HFFc6 (cell line): ENCODE measurements at regions not wholly inside any gene's neighbourhood (a gene's known extent, or its start where the extent isn't known, plus 50 kb on each side); places are given as distances from the start of the nearest gene placed in this dataset.

ENCODE experiments used
- DNase-seq: peaks from one replicate; pipeline ENCODE4 v3.0.0-alpha.2; 2018
- H3K27ac Mint-ChIP-seq: 2 replicates; pipeline ENCODE4 v1.8.0; 2020; ENCODE audit warnings: mild to moderate bottlenecking, mixed read lengths
- H3K27me3 Mint-ChIP-seq: 2 replicates; pipeline ENCODE4 v1.8.0; 2021; ENCODE audit warnings: mild to moderate bottlenecking, moderate library complexity, mixed read lengths; ENCODE audit not compliant: insufficient read depth
- H3K36me3 Mint-ChIP-seq: 2 replicates; pipeline ENCODE4 v1.8.0; 2021; ENCODE audit warnings: low read depth, mixed read lengths
- H3K4me1 Mint-ChIP-seq: 2 replicates; pipeline ENCODE4 v1.8.0; 2020; ENCODE audit warnings: low read depth, mixed read lengths
- H3K4me3 Mint-ChIP-seq: 2 replicates; pipeline ENCODE4 v1.8.0; 2020; ENCODE audit warnings: mild to moderate bottlenecking, moderate library complexity, mixed read lengths
- H3K9me3 Mint-ChIP-seq: 2 replicates; pipeline ENCODE4 v1.8.0; 2020; ENCODE audit warnings: mild to moderate bottlenecking, mixed read lengths
- CTCF ChIP-seq: fragments of 200-600 bp; sonication (generic); IDR thresholded peaks from 2 replicates; pipeline ENCODE4 v1.5.0; 2021; ENCODE audit warnings: antibody characterized with exemption, mild to moderate bottlenecking

- no peaks in the 10 kb centered on the region for H3K4me1 Mint-ChIP-seq
- H3K9me3 Mint-ChIP-seq: no peaks in the 10 kb centered on the region; the same call in 1 of the 2 replicates
- H3K27me3 Mint-ChIP-seq: no peaks in the 10 kb centered on the region
- no peak overlapping the region for H3K27ac Mint-ChIP-seq
- H3K36me3 Mint-ChIP-seq: peaks cover under 1% of the 10 kb centered on the region; the same call in 1 of the 2 replicates
- DNase-seq: no peak
- H3K4me3 Mint-ChIP-seq: no peak overlapping the region
- TF ChIP-seq CTCF: no peak
Measured at GRCh38 chr18:56210520-56210919, 427.9 kb downstream of the TXNL1 start.

- H3K9me3 Mint-ChIP-seq: peaks cover 21% of the 10 kb centered on the region
- H3K27ac Mint-ChIP-seq: no peak overlapping the region
- H3K4me1 Mint-ChIP-seq: no peaks in the 10 kb centered on the region
- no peaks in the 10 kb centered on the region for H3K27me3 Mint-ChIP-seq
- peaks cover 21% of the 10 kb centered on the region for H3K36me3 Mint-ChIP-seq
- no peak for TF ChIP-seq CTCF
- DNase-seq: no peak
- no peak overlapping the region for H3K4me3 Mint-ChIP-seq
Measured at GRCh38 chr18:56207989-56208388, 430.4 kb downstream of the TXNL1 start.

- H3K4me3 Mint-ChIP-seq: no peak overlapping the region
- H3K4me1 Mint-ChIP-seq: peaks cover 27% of the 10 kb centered on the region
- peaks cover 21% of the 10 kb centered on the region for H3K36me3 Mint-ChIP-seq
- no peaks in the 10 kb centered on the region for H3K27me3 Mint-ChIP-seq
- H3K9me3 Mint-ChIP-seq: peaks cover 21% of the 10 kb centered on the region
- no peak overlapping the region for H3K27ac Mint-ChIP-seq
- TF ChIP-seq CTCF: no peak
- no peak for DNase-seq
Measured at GRCh38 chr18:56204052-56204451, 434.3 kb downstream of the TXNL1 start.

- Mint-ChIP-seq H3K27ac (no peak overlapping the region), H3K4me1 (peaks cover 37% of the 10 kb centered on the region), H3K4me3 (no peak overlapping the region), H3K9me3 (peaks cover 21% of the 10 kb centered on the region), H3K36me3 (peaks cover 21% of the 10 kb centered on the region), H3K27me3 (no peaks in the 10 kb centered on the region)
- no peak for DNase-seq
- no peak for TF ChIP-seq CTCF
Measured at GRCh38 chr18:56202678-56203077, 435.7 kb downstream of the TXNL1 start.

- peak overlapping the region; percentile 84 for H3K27ac Mint-ChIP-seq
- no peaks in the 10 kb centered on the region for H3K27me3 Mint-ChIP-seq
- H3K4me3 Mint-ChIP-seq: peak overlapping the region; percentile 41; the same call in 1 of the 2 replicates
- DNase-seq: peak; percentile 68
- H3K9me3 Mint-ChIP-seq: peaks cover 21% of the 10 kb centered on the region
- peaks cover 59% of the 10 kb centered on the region for H3K4me1 Mint-ChIP-seq
- H3K36me3 Mint-ChIP-seq: peaks cover 19% of the 10 kb centered on the region
- TF ChIP-seq CTCF: no peak
Measured at GRCh38 chr18:56200381-56200911, 437.9 kb downstream of the TXNL1 start.
